ENCODE measurements at regions not wholly inside any gene's neighbourhood (a gene's known extent, or its start where the extent isn't known, plus 50 kb on each side); places are given as distances from the start of the nearest gene placed in this dataset.

GRCh38 chr2:194559964-194560363, 1097.1 kb upstream of the SLC39A10 start (continued):
- TF ChIP-seq HBP1 (CRISPR knock-in tag; IDR thresholded peaks at IDR 0.05; ENCODE audit: low read depth): no peak
- no peak for TF ChIP-seq ZNF263 (CRISPR knock-in tag; IDR thresholded peaks at IDR 0.05)
- TF ChIP-seq UBTF (CRISPR knock-in tag; IDR thresholded peaks at IDR 0.05): no peak
- no peak for TF ChIP-seq ZNF737 (CRISPR knock-in tag; IDR thresholded peaks at IDR 0.05; ENCODE audit: borderline replicate concordance)
- no peak for TF ChIP-seq GRHL1 (CRISPR knock-in tag; conservative IDR thresholded peaks at IDR 0.05)
- no peak for TF ChIP-seq ZNF547 (CRISPR knock-in tag; IDR thresholded peaks at IDR 0.05)
- TF ChIP-seq ZHX1 (CRISPR knock-in tag; IDR thresholded peaks at IDR 0.05; ENCODE audit: low read depth): no peak
- TF ChIP-seq JUN (CRISPR knock-in tag; IDR thresholded peaks at IDR 0.05): no peak
- no peak for TF ChIP-seq CBX1 (IDR thresholded peaks at IDR 0.05; ENCODE audit: low read depth)
- no peak for TF ChIP-seq MTERF4 (CRISPR knock-in tag; IDR thresholded peaks at IDR 0.05)
- TF ChIP-seq BRD4 (CRISPR knock-in tag; IDR thresholded peaks at IDR 0.05): no peak
- TF ChIP-seq CREB1 (IDR thresholded peaks at IDR 0.05): no peak
- TF ChIP-seq CREB1 (CRISPR knock-in tag; IDR thresholded peaks at IDR 0.05): no peak
